ENCODE measurements at regions not wholly inside any gene's neighbourhood (a gene's known extent, or its start where the extent isn't known, plus 50 kb on each side); places are given as distances from the start of the nearest gene placed in this dataset.

- no peak for DNase-seq (ENCODE audit: low read depth, low spot score)
- ChIA-PET POLR2A (no interaction called here), CTCF (no interaction called here)
- Histone ChIP-seq H3K27me3 (ENCODE audit: control insufficient read depth, insufficient read depth, low read length) (no peaks in the 10 kb centered on the region), H3K9me3 (ENCODE audit: control insufficient read depth, insufficient read depth, low read length) (peaks cover 33% of the 10 kb centered on the region), H3K4me3 (ENCODE audit: low read depth, low read length) (no peak overlapping the region), H3K27ac (ENCODE audit: low read depth, low read length) (no peak overlapping the region)
- no peak for TF ChIP-seq CTCF (IDR thresholded peaks at IDR 0.05; ENCODE audit: low read depth, low read length)
Observed at GRCh38 chr6:167761794-167762258, 64.9 kb upstream of the AFDN start.

- Histone ChIP-seq H3K4me3 (ENCODE audit: low read depth, low read length) (no peak overlapping the region), H3K9me3 (ENCODE audit: control insufficient read depth, insufficient read depth, low read length) (peaks cover 35% of the 10 kb centered on the region), H3K27ac (ENCODE audit: low read depth, low read length) (no peak overlapping the region), H3K27me3 (ENCODE audit: control insufficient read depth, insufficient read depth, low read length) (no peaks in the 10 kb centered on the region)
- no peak for DNase-seq (ENCODE audit: low read depth, low spot score)
- ChIA-PET POLR2A (no interaction called here), CTCF (no interaction called here)
- no peak for TF ChIP-seq CTCF (IDR thresholded peaks at IDR 0.05; ENCODE audit: low read depth, low read length)
Observed at GRCh38 chr6:167762259-167762962, 64.3 kb upstream of the AFDN start.

GRCh38 chr6:167763056-167763944, 63.4 kb upstream of the AFDN start:
- DNase-seq (ENCODE audit: low read depth, low spot score) = no peak
- Histone ChIP-seq H3K27me3 (ENCODE audit: control insufficient read depth, insufficient read depth, low read length) (no peaks in the 10 kb centered on the region), H3K27ac (ENCODE audit: low read depth, low read length) (no peak overlapping the region), H3K9me3 (ENCODE audit: control insufficient read depth, insufficient read depth, low read length) (peaks cover 35% of the 10 kb centered on the region), H3K4me3 (ENCODE audit: low read depth, low read length) (no peak overlapping the region)
- ChIA-PET CTCF (no interaction called here), POLR2A (no interaction called here)
- TF ChIP-seq CTCF (IDR thresholded peaks at IDR 0.05; ENCODE audit: low read depth, low read length) = no peak

GRCh38 chr6:167764215-167764614, 62.5 kb upstream of the AFDN start:
- CTCF ChIA-PET = no interaction called here
- POLR2A ChIA-PET = no interaction called here
- H3K4me3 ChIP-seq (ENCODE audit: low read depth, low read length) = no peak overlapping the region
- H3K27me3 ChIP-seq (ENCODE audit: control insufficient read depth, insufficient read depth, low read length) = no peaks in the 10 kb centered on the region
- H3K9me3 ChIP-seq (ENCODE audit: control insufficient read depth, insufficient read depth, low read length) = peaks cover 34% of the 10 kb centered on the region
- H3K27ac ChIP-seq (ENCODE audit: low read depth, low read length) = no peak overlapping the region
- TF ChIP-seq CTCF (IDR thresholded peaks at IDR 0.05; ENCODE audit: low read depth, low read length) = no peak
- no peak for DNase-seq (ENCODE audit: low read depth, low spot score)
